Endothelial cell of umbilical vein (primary cell): ENCODE measurements at regions not wholly inside any gene's neighbourhood (a gene's known extent, or its start where the extent isn't known, plus 50 kb on each side); places are given as distances from the start of the nearest gene placed in this dataset.

ENCODE experiments used
- CTCF ChIP-seq, 2 donors: IDR thresholded peaks; 1 replicate in 1 of 2; 2 replicates in 1 of 2; pipeline ENCODE4 v1.5.1; 2011; ENCODE audit warnings: low read length in 2 of 2, mild to moderate bottlenecking in 2 of 2, moderate library complexity in 2 of 2, control low read depth in 1 of 2, inconsistent platforms in 1 of 2, low read depth in 1 of 2; ENCODE audit not compliant: insufficient read depth in 1 of 2; ENCODE audit errors: extremely low read depth in 1 of 2
- EZH2 ChIP-seq: IDR thresholded peaks from 2 replicates; pipeline ENCODE4 v1.6.1; 2012; ENCODE audit warnings: borderline replicate concordance, low read depth, mild to moderate bottlenecking, moderate library complexity, low read length, inconsistent platforms; ENCODE audit not compliant: severe bottlenecking
- MYC ChIP-seq: IDR thresholded peaks from one replicate; pipeline ENCODE4 v1.6.1; 2011; ENCODE audit warnings: mild to moderate bottlenecking, low read depth, low read length
- POLR2A ChIP-seq: IDR thresholded peaks from 2 replicates; pipeline ENCODE4 v1.6.1; 2012; ENCODE audit warnings: low read depth, mild to moderate bottlenecking, control low read depth, low read length
- POLR2AphosphoS5 ChIP-seq: IDR thresholded peaks from 2 replicates; pipeline ENCODE4 v1.6.1; 2012; ENCODE audit warnings: low read depth, mild to moderate bottlenecking, control low read depth, low read length, moderate library complexity; ENCODE audit not compliant: insufficient read depth

DNA sequence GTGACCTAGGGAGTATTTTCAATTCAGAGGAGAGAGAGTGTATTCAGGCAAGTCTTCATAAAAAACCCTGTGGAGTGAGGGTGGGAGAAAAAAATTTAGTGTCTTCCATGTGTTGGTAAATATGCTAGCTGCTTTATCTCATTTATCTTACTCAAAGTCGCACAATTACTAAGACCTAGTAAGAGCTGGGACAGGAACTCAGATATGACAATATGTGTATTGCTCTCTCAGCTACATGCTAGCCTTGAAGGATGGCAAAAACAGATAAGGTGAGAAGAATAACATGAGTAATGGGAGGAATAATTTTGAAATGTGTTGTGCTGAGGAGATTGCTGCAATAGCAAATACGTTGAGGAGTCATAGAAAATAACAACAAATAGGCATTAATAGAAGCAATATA lies 458.6 kb downstream of the SH2D1A start:
- no peak for TF ChIP-seq CTCF (IDR thresholded peaks at IDR 0.05; ENCODE audit: extremely low read depth in 1 of 2, insufficient read depth in 1 of 2, low read depth in 1 of 2, low read length in 2 of 2)
- TF ChIP-seq EZH2, result no peak
- no peak for TF ChIP-seq POLR2A
- TF ChIP-seq POLR2AphosphoS5, result no peak
- no peak for TF ChIP-seq MYC
